ENCODE measurements at regions not wholly inside any gene's neighbourhood (a gene's known extent, or its start where the extent isn't known, plus 50 kb on each side); places are given as distances from the start of the nearest gene placed in this dataset.

DNA sequence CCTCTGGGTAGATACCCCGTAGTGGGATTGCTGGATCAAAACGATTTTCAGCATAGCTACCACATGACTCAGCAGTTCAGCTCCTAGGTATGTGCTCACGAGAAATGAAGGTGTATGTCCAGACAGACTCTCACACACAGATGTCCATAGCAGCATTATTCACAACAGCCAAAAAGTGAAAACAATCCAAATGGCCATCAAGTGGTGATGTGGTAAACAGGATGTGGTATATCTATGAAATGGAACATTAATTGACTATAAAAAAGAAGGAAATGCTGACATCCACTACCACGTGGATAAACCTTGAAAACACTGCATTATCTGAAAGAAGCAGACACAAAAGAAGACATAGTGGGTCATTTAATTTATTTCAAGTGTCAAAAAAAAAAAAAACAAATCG is 241.9 kb downstream of the EIPR1 start:
- 64% methylated on average over 5 of the region's 5 CpGs for WGBS (ENCODE audit: insufficient coverage, insufficient replicate concordance, low lambda C conversion rate, missing lambda C conversion rate)
- ChIA-PET SMC1A (ENCODE audit: uncharacterized antibody, unreplicated experiment) (no interaction called here), RAD21 (ENCODE audit: unreplicated experiment) (no interaction called here), CTCF (no interaction called here), POLR2A (no interaction called here)
- no peaks in the 10 kb centered on the region for H4K20me1 ChIP-seq (ENCODE audit: control insufficient read depth, insufficient read depth)
- TF ChIP-seq SUZ12 (IDR thresholded peaks at IDR 0.05; ENCODE audit: unreplicated experiment) (no peak), HDAC2 (IDR thresholded peaks at IDR 0.05) (no peak), MXI1 (IDR thresholded peaks at IDR 0.05; ENCODE audit: low read depth, low read length) (no peak)
- TF ChIP-seq, protein P1, sequence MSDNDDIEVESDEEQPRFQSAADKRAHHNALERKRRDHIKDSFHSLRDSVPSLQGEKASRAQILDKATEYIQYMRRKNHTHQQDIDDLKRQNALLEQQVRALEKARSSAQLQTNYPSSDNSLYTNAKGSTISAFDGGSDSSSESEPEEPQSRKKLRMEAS (IDR thresholded peaks at IDR 0.05; ENCODE audit: low read depth, low read length): no peak
- no peaks in the 10 kb centered on the region for H3K36me3 ChIP-seq (ENCODE audit: control insufficient read depth in 2 of 2, insufficient read depth in 2 of 2, low read length in 1 of 2)
- no peak overlapping the region for H3K4me3 ChIP-seq
- intact Hi-C loops (cut with micrococcal nuclease; ENCODE audit: unreplicated experiment): no loop called here
- in situ Hi-C loops (cut with MboI): no loop called here
- FAIRE-seq (no peak), DNase-seq (ENCODE audit: low read depth, low spot score) (no peak), ATAC-seq (no peak)
- no peaks in the 10 kb centered on the region; the same call in 1 of the 3 replicates for H3K9me3 ChIP-seq (replicated peaks; ENCODE audit: control insufficient read depth, insufficient read depth, low read length)
- BruUV-seq (replicated peaks): no TSS peak
- no peaks in the 10 kb centered on the region for H3K4me1 ChIP-seq (ENCODE audit: control insufficient read depth, insufficient read depth, low read length)
- no peak overlapping the region for H3K9ac ChIP-seq (ENCODE audit: control insufficient read depth, insufficient read depth, low read length)
- no peak overlapping the region for H2AFZ ChIP-seq (ENCODE audit: control insufficient read depth, low read depth, low read length)
- no peaks in the 10 kb centered on the region for H3K27me3 ChIP-seq (replicated peaks in 1 of 2; ENCODE audit: control insufficient read depth in 2 of 2, insufficient read depth in 2 of 2, low read length in 1 of 2)
- no peak overlapping the region for H3K27ac ChIP-seq (ENCODE audit: control insufficient read depth, insufficient read depth)
- H3K79me2 ChIP-seq (ENCODE audit: control insufficient read depth, insufficient read depth, low read length): no peaks in the 10 kb centered on the region
- no peak overlapping the region for H3K4me2 ChIP-seq (ENCODE audit: control insufficient read depth, insufficient read depth)

DNA sequence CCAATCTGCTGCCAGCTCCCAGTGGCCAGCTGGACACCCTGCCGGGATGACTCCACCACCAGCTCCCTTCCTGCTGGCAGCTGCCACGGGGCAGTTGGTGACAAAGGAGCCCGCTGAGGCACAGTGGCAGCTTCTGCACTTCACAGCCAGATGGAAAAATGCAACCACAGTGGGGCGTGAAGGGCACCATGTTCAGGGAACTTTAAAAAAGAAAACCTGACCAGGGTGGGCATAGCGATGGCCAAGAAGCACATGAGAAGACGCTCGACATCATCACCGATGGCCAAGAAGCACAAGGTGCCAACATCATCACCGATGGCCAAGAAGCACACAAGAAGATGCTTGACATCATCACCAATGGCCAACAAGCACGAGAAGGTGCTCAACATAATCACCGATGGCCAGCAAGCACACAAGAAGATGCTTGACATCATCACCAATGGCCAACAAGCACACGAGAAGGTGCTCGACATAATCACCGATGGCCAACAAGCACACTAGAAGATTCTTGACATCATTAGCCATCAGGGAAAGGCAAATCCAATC is 243.5 kb downstream of the EIPR1 start:
- H3K4me2 ChIP-seq (ENCODE audit: control insufficient read depth, insufficient read depth): no peak overlapping the region
- ChIA-PET CTCF (no interaction called here), SMC1A (ENCODE audit: uncharacterized antibody, unreplicated experiment) (no interaction called here), RAD21 (ENCODE audit: unreplicated experiment) (no interaction called here), POLR2A (no interaction called here)
- no peak for TF ChIP-seq WRNIP1 (IDR thresholded peaks at IDR 0.05; ENCODE audit: borderline replicate concordance, low read depth, low read length)
- no peak for TF ChIP-seq ZSCAN29 (IDR thresholded peaks at IDR 0.05)
- no peak for TF ChIP-seq TCF12 (IDR thresholded peaks at IDR 0.05; ENCODE audit: low read depth, low read length)
- TF ChIP-seq, protein P2, sequence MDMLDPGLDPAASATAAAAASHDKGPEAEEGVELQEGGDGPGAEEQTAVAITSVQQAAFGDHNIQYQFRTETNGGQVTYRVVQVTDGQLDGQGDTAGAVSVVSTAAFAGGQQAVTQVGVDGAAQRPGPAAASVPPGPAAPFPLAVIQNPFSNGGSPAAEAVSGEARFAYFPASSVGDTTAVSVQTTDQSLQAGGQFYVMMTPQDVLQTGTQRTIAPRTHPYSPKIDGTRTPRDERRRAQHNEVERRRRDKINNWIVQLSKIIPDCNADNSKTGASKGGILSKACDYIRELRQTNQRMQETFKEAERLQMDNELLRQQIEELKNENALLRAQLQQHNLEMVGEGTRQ (IDR thresholded peaks at IDR 0.05; ENCODE audit: borderline replicate concordance, low read depth, low read length): no peak
- TF ChIP-seq NFYB (IDR thresholded peaks at IDR 0.05; ENCODE audit: insufficient read depth, low read depth, low read length): no peak
- TF ChIP-seq SUPT20H (IDR thresholded peaks at IDR 0.05; ENCODE audit: borderline replicate concordance, control insufficient read depth, low read depth, low read length): no peak
- no peak for TF ChIP-seq ZZZ3 (IDR thresholded peaks at IDR 0.05; ENCODE audit: control insufficient read depth, insufficient read length, low read depth)
- TF ChIP-seq EP300 (IDR thresholded peaks at IDR 0.05; ENCODE audit: borderline replicate concordance in 1 of 2, control insufficient read depth in 1 of 2, low read depth in 2 of 2, low read length in 2 of 2): no peak
- TF ChIP-seq ZNF207 (IDR thresholded peaks at IDR 0.05; ENCODE audit: borderline replicate concordance): no peak
- TF ChIP-seq BRCA1 (IDR thresholded peaks at IDR 0.05; ENCODE audit: low read depth, low read length): no peak
- no peaks in the 10 kb centered on the region for H3K27me3 ChIP-seq (replicated peaks in 1 of 2; ENCODE audit: control insufficient read depth in 2 of 2, insufficient read depth in 2 of 2, low read length in 1 of 2)
- no peaks in the 10 kb centered on the region for H3K4me1 ChIP-seq (ENCODE audit: control insufficient read depth, insufficient read depth, low read length)
- H3K9me3 ChIP-seq (replicated peaks; ENCODE audit: control insufficient read depth, insufficient read depth, low read length): no peaks in the 10 kb centered on the region; the same call in 1 of the 3 replicates
- ATAC-seq: no peak
- no peak overlapping the region for H2AFZ ChIP-seq (ENCODE audit: control insufficient read depth, low read depth, low read length)
- intact Hi-C loops (cut with micrococcal nuclease; ENCODE audit: unreplicated experiment) (no loop called here), in situ Hi-C loops (cut with MboI) (no loop called here)
- no TSS peak for BruUV-seq (replicated peaks)
- no peak overlapping the region for H3K4me3 ChIP-seq
- no peaks in the 10 kb centered on the region for H3K36me3 ChIP-seq (ENCODE audit: control insufficient read depth in 2 of 2, insufficient read depth in 2 of 2, low read length in 1 of 2)
- no peak for DNase-seq (ENCODE audit: low read depth, low spot score)
- H3K79me2 ChIP-seq (ENCODE audit: control insufficient read depth, insufficient read depth, low read length): no peaks in the 10 kb centered on the region
- no peak for FAIRE-seq
- no peak overlapping the region for H3K27ac ChIP-seq (ENCODE audit: control insufficient read depth, insufficient read depth)
- no peaks in the 10 kb centered on the region for H4K20me1 ChIP-seq (ENCODE audit: control insufficient read depth, insufficient read depth)
- 70% methylated on average over 14 of the region's 14 CpGs for WGBS (ENCODE audit: insufficient coverage, insufficient replicate concordance, low lambda C conversion rate, missing lambda C conversion rate)
- no peak overlapping the region for H3K9ac ChIP-seq (ENCODE audit: control insufficient read depth, insufficient read depth, low read length)

Measured in GM12878 (cell line).